Dedifferentiated amniotic fluid mesenchymal stem cell (primary cell): ENCODE measurements at regions not wholly inside any gene's neighbourhood (a gene's known extent, or its start where the extent isn't known, plus 50 kb on each side); places are given as distances from the start of the nearest gene placed in this dataset.

Experiments used
- DNase-seq: peaks from one replicate; pipeline ENCODE4 v3.0.0-alpha.2; 2016; ENCODE audit errors: extremely low spot score

- DNase-seq: peak; percentile 56
Observed at GRCh38 chr2:15042801-15043217, 410.3 kb downstream of the LRATD1 start.

- DNase-seq: no peak
Observed at GRCh38 chr2:15043336-15044058, 411.0 kb downstream of the LRATD1 start.

- DNase-seq: no peak
Observed at GRCh38 chr2:15045054-15045453, 412.5 kb downstream of the LRATD1 start.

GRCh38 chr2:15047184-15047583, 414.7 kb downstream of the LRATD1 start:
- DNase-seq: no peak

- no peak for DNase-seq
Observed at GRCh38 chr2:15048000-15048399, 415.5 kb downstream of the LRATD1 start.

- DNase-seq: no peak
Observed at GRCh38 chr2:15049096-15049993, 416.8 kb downstream of the LRATD1 start.

GRCh38 chr2:15050483-15050882, 418.0 kb downstream of the LRATD1 start:
- DNase-seq: no peak

GRCh38 chr2:15053542-15053941, 421.0 kb downstream of the LRATD1 start:
- DNase-seq: no peak

- no peak for DNase-seq
Observed at GRCh38 chr2:15058015-15058720, 425.7 kb downstream of the LRATD1 start.

- no peak for DNase-seq
Observed at GRCh38 chr2:15058721-15059157, 426.2 kb downstream of the LRATD1 start.

- no peak for DNase-seq
Observed at GRCh38 chr2:15059870-15060512, 427.5 kb downstream of the LRATD1 start.

GRCh38 chr2:15061268-15061667, 428.8 kb downstream of the LRATD1 start:
- no peak for DNase-seq

- DNase-seq: no peak
Observed at GRCh38 chr2:15066138-15066537, 433.6 kb downstream of the LRATD1 start.

- peak; percentile 29 for DNase-seq
Observed at GRCh38 chr2:15069149-15069548, 436.6 kb downstream of the LRATD1 start.

GRCh38 chr2:15072836-15073235, 440.3 kb downstream of the LRATD1 start:
- no peak for DNase-seq

- DNase-seq: no peak
Observed at GRCh38 chr2:15073664-15074063, 441.1 kb downstream of the LRATD1 start.

- no peak for DNase-seq
Observed at GRCh38 chr2:15074319-15074718, 441.8 kb downstream of the LRATD1 start.

- DNase-seq: no peak
Observed at GRCh38 chr2:15074751-15075700, 442.5 kb downstream of the LRATD1 start.

- no peak for DNase-seq
Observed at GRCh38 chr2:15076668-15077067, 444.2 kb downstream of the LRATD1 start.

- DNase-seq: no peak
Observed at GRCh38 chr2:15081356-15081755, 448.8 kb downstream of the LRATD1 start.
